IPS-NIHi11 (cell line): ENCODE measurements at regions not wholly inside any gene's neighbourhood (a gene's known extent, or its start where the extent isn't known, plus 50 kb on each side); places are given as distances from the start of the nearest gene placed in this dataset.
"Not testable (repeated sequence)": the region's sequence is repeated elsewhere in the genome, so short reads cannot be mapped to it uniquely, and the experiment has no call there.

Experiments used
- DNase-seq: peaks from one replicate; pipeline ENCODE4 v3.0.0; 2012; ENCODE audit warnings: mixed read lengths, low spot score

DNA sequence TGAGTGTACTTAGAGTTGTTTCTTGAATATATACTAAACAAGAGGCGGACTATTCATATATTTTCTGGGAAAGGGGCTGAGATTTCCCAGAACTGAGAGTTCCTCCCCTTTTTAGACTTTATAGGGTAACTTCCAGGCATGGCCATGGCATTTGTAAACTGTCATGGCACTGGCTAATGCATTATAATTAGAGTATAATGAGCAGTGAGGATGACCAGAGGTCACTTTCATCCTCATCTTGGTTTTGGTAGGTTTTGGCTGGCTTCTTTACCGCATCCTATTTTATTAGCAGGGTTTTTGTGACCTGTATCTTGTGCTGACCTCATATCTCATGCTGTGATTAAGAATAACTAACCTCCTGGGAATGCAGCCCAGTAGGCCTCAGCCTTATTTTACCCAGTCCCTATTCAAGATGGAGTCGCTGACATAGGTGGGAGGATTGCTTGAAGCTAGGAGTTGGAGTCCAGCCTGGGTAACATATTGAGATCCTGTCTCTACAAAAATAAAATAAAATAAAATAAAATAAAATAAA is 91.4 kb downstream of the MOBP start:
- no peak for DNase-seq

- no peak for DNase-seq
These were observed 92.1 kb downstream of the MOBP start for GRCh38 chr3:39559543-39559942.

- DNase-seq, result no peak
These were observed 101.0 kb downstream of the MOBP start for GRCh38 chr3:39568508-39568907.

GRCh38 chr3:39569095-39569494 is 101.6 kb downstream of the MOBP start:
- DNase-seq, result no peak

- DNase-seq, result no peak
These were observed 105.9 kb downstream of the MOBP start for GRCh38 chr3:39573392-39573791.

DNA sequence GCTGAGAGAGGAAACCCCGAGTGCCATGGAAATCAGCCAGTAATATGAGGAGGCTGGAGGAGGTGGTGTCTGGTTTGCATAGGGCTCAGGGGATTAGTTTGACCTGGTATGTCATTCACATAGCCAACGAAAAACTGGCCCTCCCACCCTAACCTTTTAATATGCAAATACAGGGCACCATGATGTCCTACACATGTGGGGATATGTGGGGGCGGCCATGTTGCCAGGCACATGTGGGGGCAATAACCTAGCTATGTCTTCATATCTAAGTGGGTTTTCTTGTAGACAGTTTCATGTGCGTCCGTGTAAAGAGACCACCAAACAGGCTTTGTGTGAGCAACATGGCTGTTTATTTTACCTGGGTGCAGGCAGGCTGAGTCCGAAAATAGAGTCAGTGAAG is 110.1 kb downstream of the MOBP start:
- peak; percentile 27 for DNase-seq

DNA sequence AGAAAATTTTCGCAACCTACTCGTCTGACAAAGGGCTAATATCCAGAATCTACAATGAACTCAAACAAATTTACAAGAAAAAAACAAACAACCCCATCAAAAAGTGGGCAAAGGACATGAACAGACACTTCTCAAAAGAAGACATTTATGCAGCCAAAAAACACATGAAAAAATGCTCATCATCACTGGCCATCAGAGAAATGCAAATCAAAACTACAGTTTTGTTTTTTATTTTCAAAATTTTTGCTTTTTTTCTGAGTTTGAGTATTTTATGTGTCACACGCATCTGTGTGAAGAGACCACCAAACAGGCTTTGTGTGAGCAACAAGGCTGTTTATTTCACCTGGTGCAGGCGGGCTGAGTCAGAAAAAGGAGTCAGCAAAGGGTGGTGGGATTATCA is 118.7 kb downstream of the MOBP start:
- not testable (repeated sequence) for DNase-seq

DNA sequence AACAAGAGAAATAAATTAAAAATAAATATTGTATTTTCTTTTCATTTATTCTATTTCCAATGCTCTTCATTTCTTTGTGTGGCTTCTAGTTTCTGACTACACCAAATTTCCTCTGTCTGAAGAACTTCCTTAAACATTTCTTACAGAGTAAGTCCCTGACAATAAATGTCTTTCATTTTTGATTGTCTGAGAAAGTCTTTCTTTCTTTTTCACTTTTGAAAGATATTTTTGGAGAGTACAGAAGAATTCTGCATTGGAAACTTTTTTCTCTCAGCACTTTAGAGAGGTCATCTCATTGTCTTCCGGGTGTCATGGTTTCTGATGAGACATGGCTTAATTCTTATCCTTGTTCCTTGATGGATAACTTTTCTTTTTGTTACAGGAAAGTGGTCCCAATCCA is 119.6 kb downstream of the MOBP start:
- DNase-seq, result no peak

DNA sequence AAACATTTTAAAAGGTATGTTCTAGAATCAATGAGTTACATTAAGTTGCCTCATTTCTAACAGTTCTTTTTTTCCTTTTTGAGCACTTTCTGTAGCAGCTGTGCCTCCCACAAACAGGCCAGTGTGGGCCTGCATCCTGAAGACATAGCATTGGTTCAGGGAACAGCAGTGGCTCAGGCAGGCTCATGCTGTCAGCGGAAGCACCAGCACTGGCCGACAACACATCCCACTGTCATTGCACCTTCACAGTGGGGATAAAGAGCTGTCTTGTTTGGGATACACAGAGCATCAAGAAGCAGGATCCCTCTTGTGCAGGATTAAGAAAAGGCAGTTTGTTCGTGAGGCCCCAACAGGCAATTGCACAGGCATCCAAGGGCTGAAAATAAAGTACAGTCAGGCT is 123.3 kb downstream of the MOBP start:
- DNase-seq, result no peak

DNA sequence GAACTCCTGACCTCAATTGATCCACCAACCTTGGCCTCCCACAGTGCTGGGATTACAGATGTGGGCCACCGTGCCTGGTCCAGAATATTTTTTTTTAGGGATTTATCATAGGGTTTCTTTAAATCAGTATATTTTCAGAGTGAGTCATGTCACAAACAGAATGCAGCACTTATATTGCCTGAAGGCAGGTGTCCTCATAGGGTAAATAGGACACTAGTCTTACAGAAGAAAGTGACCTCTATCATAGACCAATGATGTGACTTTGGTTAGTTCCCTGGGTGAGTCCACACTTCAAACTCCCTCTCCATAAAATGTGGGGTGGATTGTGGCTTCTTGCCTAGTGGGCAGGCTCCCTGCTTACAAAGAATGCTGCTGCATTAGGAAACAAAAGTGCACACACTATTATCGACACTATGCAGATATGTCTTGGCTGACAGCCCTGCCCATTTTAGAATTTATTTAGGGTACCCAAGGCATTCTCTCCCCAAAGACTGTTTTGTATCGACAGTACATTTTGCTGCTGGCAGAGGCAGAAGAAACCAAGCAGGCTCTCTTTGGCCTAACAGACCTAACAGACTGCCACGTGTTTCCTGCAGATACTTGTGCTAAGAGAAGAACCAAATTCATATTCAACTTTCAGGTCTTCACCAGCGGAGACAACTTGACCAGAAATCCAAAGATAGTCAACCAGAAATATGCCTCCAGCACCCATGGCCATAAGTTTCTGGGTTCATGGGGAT is 125.0 kb downstream of the MOBP start:
- no peak for DNase-seq

DNA sequence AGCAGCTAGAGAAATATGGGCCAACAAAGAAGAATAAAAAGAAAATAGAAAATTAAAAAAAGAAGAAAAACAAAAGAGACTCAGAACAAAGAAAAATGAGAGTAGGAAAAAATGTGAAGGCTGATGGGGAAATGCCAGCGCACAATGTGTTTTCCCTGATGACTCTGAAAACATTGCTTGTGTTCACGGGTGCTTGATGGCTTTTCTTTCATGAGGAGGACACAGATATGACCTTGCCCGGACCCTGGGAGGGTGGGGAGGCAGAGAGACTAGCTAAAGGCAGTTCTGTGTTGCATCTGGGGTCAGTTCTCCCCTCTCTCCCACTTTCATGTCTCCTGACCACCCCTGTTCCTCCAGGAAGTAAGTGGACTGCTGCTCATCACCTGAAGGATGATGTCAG is 125.9 kb downstream of the MOBP start:
- DNase-seq, result no peak

- DNase-seq, result no peak
These were observed 133.8 kb downstream of the MOBP start for GRCh38 chr3:39601241-39601640.

DNA sequence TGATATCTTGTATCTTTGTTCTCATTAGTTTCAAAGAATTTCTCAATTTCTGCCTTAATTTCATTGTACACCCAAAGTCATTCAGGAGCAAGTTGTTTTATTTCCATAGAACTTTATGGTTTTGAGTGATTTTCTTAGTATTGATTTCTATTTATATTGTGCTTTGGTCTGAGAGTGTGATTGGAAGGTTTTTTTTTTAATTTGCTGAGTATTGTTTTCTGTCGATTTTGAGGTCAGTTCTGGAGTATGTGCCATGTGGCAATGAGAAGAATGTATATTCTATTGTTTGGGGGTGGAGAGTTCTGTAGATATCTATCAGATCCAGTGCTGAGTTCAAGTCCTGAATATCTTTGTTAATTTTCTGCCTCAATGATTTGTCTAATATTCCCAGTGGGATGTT is 138.4 kb downstream of the MOBP start:
- no peak for DNase-seq

- DNase-seq, result no peak
These were observed 158.7 kb downstream of the MOBP start for GRCh38 chr3:39626198-39626597.

DNA sequence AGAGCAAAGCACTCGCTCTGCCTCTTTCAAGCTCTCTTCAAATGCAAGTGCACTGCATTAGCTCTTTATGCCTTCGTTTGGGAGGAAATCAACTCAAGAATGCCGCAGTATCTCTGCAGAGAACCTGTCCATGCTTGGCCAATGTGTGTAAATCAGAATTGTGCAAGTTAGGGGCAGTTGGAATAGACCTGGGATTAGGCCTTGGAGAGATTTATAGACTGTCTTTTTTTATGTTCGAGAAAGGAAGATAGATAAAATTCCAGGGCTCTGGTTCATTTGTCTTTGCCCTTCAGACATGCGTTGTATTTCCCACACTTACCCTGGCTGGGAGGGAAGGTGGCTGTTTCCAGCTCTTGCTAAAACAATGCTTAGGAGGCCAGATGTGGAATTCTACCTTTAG is 163.7 kb downstream of the MOBP start:
- no peak for DNase-seq

- DNase-seq, result peak; percentile 22
These were observed 170.3 kb downstream of the MOBP start for GRCh38 chr3:39637807-39638206.

- DNase-seq, result no peak
These were observed 170.8 kb downstream of the MOBP start for GRCh38 chr3:39638301-39638700.

DNA sequence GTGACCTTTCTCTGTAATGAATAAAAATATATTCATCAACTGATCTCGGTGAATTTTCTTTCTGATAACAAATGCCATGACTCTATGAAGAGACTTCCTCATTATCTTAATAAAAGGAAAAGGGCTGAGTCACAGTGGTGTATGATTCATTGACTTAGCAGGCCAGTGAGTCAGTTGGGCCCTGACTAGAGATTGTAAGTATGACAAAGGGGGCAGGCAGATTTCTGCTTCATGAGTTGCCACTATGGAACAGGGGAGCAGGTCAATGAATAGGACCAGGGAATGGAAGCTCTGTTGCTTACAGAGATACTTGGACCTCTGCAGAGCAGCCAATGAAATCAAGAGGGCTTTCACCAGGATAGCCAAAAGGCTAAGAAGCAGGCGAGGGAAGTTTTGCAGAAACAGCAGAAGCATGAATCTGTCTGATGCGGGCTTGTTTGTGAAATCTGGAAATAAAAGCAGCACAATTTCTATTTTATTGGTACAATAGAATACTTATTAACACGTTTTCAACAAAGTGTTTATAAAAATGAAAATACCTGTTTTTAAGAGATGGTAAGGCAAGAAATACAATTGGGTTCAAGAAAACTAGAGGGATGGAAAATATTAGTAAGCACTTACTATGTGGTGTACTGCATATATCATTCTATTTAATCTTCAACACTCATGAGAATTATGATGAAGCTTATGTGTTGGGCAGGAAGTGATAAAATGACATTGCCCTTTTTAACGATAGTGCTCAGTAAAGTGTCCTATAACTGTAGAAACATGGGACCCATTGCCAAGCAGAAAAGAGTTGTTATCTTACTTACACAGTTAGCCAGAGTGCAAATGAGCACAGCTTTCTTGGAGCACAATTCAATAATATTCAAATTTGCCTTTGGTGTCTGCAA is 169.8 kb upstream of the MYRIP start:
- DNase-seq, result peak; percentile 54

GRCh38 chr3:39641274-39641673 is 168.1 kb upstream of the MYRIP start:
- DNase-seq, result no peak

GRCh38 chr3:39644176-39644575 is 165.2 kb upstream of the MYRIP start:
- DNase-seq, result no peak

DNA sequence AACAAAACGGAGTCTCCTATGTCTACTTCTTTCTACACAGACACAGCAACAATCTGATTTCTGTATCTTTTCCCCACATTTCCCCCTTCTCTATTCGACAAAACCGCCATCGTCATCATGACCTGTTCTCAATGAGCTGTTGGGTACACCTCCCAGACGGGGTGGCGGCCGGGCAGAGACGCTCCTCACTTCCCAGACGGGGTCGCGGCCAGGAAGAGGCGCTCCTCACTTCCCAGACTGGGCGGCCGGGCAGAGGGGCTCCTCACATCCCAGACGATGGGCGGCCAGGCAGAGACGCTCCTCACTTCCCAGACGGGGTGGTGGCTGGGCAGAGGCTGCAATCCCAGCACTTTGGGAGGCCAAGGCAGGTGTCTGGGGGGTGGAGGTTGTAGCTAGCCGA is 158.2 kb upstream of the MYRIP start:
- DNase-seq, result not testable (repeated sequence)

DNA sequence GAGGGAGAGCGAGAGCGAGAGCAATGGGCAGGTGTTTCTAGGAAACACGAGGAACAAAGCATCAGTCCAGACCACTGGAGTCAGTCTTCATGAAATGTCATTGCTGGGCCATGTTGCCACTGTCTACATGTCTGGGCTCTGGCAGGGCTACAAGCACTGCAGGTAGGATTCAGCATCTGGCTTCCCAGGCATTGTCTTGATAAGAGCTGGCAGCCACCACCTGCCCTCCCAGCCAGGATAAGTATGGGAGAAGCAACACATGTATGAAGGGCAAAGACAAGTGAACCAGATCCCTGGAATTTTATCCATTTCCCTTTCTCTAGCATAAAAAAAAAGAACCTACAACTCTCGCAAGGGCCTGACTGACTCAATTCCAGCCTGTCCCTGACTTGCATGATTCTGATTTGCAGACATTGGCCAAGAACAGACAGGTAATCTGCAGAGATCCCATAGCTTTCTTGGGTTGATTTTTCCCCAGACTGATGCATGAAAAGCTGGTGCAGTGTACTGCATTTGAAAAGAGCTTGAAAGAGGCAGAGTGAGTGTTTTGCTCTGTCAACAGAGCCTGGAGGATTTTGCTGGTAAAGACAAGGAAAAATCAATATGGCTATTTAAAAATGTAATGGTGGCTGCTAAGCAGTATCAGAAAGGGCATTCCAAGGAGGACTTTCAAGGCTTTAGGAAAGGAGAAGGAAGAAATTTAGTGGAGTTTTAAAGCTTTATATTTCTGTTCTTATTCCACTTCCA is 157.2 kb upstream of the MYRIP start:
- no peak for DNase-seq
